Ovary (tissue), 3 donors: ENCODE measurements at regions not wholly inside any gene's neighbourhood (a gene's known extent, or its start where the extent isn't known, plus 50 kb on each side); places are given as distances from the start of the nearest gene placed in this dataset.

Experiments
- CTCF ChIP-seq, 3 donors: fragments of 450-650 bp in 2 of 3; fragments of 200-600 bp in 1 of 3; IDR thresholded peaks; one replicate each; pipeline versions ENCODE4 v1.5.1 to v1.8.0; 2016 to 2022; ENCODE audit warnings: antibody characterized with exemption in 3 of 3, mild to moderate bottlenecking in 1 of 3
- POLR2A ChIP-seq: fragments of 450-650 bp; IDR thresholded peaks from one replicate; pipeline ENCODE4 v1.6.1; 2017; ENCODE audit warnings: antibody characterized with exemption, mild to moderate bottlenecking, moderate library complexity
- donor health status: DM: no; HTN: no; CAD: no.

GRCh38 chr11:43577566-43578264 is 102.8 kb upstream of the HSD17B12 start:
- TF ChIP-seq CTCF (IDR thresholded peaks at IDR 0.05) (no peak), POLR2A (no peak)
